Vagina (tissue), 2 donors: ENCODE measurements at regions not wholly inside any gene's neighbourhood (a gene's known extent, or its start where the extent isn't known, plus 50 kb on each side); places are given as distances from the start of the nearest gene placed in this dataset.

ENCODE experiments used
- CTCF ChIP-seq, 3 experiments: fragments of 450-650 bp in 2 of 3; fragments of 200-600 bp in 1 of 3; sonication (generic) in 1 of 3; IDR thresholded peaks; one replicate each; pipeline ENCODE4 v1.5.1; 2017 to 2019; ENCODE audit warnings: antibody characterized with exemption in 3 of 3, mild to moderate bottlenecking in 2 of 3, moderate library complexity in 2 of 3
- POLR2A ChIP-seq, 2 donors: fragments of 450-650 bp; IDR thresholded peaks; one replicate each; pipeline ENCODE4 v1.6.1; 2017; ENCODE audit warnings: antibody characterized with exemption in 2 of 2, mild to moderate bottlenecking in 2 of 2, moderate library complexity in 2 of 2
- POLR2AphosphoS5 ChIP-seq, 2 donors: sonication (generic); formaldehyde crosslinking; IDR thresholded peaks; one replicate each; pipeline ENCODE4 v1.9.0; 2017; ENCODE audit warnings: antibody characterized with exemption in 2 of 2, mild to moderate bottlenecking in 2 of 2, low read depth in 1 of 2; ENCODE audit not compliant: insufficient read depth in 1 of 2

GRCh38 chr5:63811961-63812360 lies 150.3 kb downstream of the HTR1A start:
- TF ChIP-seq CTCF (IDR thresholded peaks at IDR 0.05) (no peak), POLR2AphosphoS5 (IDR thresholded peaks at IDR 0.05; ENCODE audit: insufficient read depth in 1 of 2, low read depth in 1 of 2) (no peak), POLR2A (IDR thresholded peaks at IDR 0.05) (no peak)
